NB4 (cell line): ENCODE measurements at regions not wholly inside any gene's neighbourhood (a gene's known extent, or its start where the extent isn't known, plus 50 kb on each side); places are given as distances from the start of the nearest gene placed in this dataset.

ENCODE experiments used
- DNase-seq: peaks from one replicate; pipeline ENCODE4 v3.0.0; 2010; ENCODE audit warnings: low read depth
- H3K4me3 ChIP-seq: one replicate; pipeline ENCODE4 v1.5.1; 2011; ENCODE audit warnings: mild to moderate bottlenecking, low read depth, low read length, moderate library complexity
- MAX ChIP-seq: IDR thresholded peaks from 2 replicates; pipeline ENCODE4 v1.6.1; 2011; ENCODE audit warnings: low read depth, low read length
- MYC ChIP-seq: IDR thresholded peaks from 2 replicates; pipeline ENCODE4 v1.6.1; 2011; ENCODE audit warnings: low read depth, low read length
- POLR2A ChIP-seq: IDR thresholded peaks from 2 replicates; pipeline ENCODE4 v1.6.1; 2011; ENCODE audit warnings: mild to moderate bottlenecking; ENCODE audit not compliant: insufficient read length; ENCODE audit errors: extremely low read depth
- TF ChIP-seq, protein P1 (sequence below): IDR thresholded peaks from one replicate; pipeline ENCODE4 v1.5.1; 2012; ENCODE audit warnings: low read depth, low read length

- TF ChIP-seq, protein P1, sequence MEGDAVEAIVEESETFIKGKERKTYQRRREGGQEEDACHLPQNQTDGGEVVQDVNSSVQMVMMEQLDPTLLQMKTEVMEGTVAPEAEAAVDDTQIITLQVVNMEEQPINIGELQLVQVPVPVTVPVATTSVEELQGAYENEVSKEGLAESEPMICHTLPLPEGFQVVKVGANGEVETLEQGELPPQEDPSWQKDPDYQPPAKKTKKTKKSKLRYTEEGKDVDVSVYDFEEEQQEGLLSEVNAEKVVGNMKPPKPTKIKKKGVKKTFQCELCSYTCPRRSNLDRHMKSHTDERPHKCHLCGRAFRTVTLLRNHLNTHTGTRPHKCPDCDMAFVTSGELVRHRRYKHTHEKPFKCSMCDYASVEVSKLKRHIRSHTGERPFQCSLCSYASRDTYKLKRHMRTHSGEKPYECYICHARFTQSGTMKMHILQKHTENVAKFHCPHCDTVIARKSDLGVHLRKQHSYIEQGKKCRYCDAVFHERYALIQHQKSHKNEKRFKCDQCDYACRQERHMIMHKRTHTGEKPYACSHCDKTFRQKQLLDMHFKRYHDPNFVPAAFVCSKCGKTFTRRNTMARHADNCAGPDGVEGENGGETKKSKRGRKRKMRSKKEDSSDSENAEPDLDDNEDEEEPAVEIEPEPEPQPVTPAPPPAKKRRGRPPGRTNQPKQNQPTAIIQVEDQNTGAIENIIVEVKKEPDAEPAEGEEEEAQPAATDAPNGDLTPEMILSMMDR: no peak
- TF ChIP-seq MAX: no peak
- TF ChIP-seq POLR2A: no peak
- TF ChIP-seq MYC: no peak
- no peak for DNase-seq
- no peak overlapping the region for H3K4me3 ChIP-seq
Observed at GRCh38 chr4:72901553-72901952, 168.0 kb downstream of the COX18 start.

- H3K4me3 ChIP-seq: no peak overlapping the region
- no peak for DNase-seq
- TF ChIP-seq MYC (no peak), MAX (no peak), POLR2A (no peak)
- TF ChIP-seq, protein P1: no peak
Observed at GRCh38 chr4:72900952-72901351, 168.6 kb downstream of the COX18 start.

DNA sequence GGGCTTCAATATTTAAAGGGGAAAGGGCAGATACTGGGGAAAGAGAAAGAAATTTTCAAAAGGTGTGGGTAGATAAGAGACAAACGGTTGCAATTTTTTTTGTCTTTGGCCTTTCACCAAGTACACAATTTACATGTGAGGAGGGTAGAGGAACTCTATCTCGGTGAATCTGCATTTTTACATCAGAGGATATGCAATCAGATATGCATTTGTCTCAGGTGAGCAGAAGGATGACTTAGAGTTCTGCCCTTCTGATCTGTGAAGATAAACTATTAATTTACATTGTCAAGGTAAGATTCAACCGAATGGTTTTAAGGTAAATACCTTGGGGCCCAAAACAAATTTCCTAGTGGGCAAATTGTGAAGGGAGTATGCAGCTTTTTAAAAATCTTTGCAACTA is 169.9 kb downstream of the COX18 start:
- TF ChIP-seq MAX (no peak), POLR2A (no peak), MYC (no peak)
- TF ChIP-seq, protein P1: no peak
- DNase-seq: no peak
- H3K4me3 ChIP-seq: no peak overlapping the region

DNA sequence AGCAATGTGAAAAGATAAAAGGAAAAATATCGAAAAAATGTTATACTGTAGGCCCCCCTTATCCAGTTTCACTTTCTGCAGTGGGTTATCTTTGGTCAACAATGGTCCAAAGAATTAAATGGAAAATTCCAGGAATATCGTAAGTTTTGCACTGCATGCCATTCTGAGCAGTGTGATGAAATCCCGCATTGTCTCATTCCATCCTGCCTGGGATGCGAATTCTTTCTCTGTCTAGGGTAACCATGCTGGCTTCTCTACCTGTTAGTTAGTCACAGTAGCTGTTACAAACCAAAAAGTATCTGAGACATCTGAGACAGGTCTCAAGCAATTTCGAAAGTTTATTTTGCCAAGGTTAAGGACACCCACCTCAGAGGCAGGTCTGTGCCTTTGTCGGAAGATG is 170.3 kb downstream of the COX18 start:
- DNase-seq: no peak
- no peak overlapping the region for H3K4me3 ChIP-seq

DNA sequence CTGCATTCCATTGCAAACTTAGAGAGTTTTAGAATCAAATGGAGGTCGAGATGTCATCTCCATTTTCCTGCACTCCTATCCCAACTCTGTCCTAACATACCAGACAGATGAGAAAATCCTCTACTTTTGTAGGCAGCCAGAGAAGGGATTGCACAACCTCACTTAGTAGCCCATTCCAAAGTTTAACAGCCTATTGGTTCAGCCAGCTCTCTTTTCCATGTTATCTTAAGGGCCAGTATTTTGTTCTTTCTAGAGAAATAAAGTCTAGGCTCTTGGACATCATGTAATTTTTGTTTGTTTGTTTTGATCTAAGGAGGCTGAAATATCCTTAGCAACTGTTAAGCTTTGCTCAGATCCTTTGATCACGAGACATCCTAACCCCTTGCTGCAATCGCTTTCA is 173.0 kb downstream of the COX18 start:
- TF ChIP-seq, protein P1: no peak
- TF ChIP-seq MYC: no peak
- TF ChIP-seq MAX: no peak
- TF ChIP-seq POLR2A: no peak
- no peak overlapping the region for H3K4me3 ChIP-seq
- no peak for DNase-seq

More for the DNA sequence above, 170.3 kb downstream of the COX18 start:
- no peak for TF ChIP-seq POLR2A
- TF ChIP-seq MYC: no peak
- no peak for TF ChIP-seq MAX
- TF ChIP-seq, protein P1: no peak

GRCh38 chr4:72895408-72895807 is 174.1 kb downstream of the COX18 start:
- TF ChIP-seq POLR2A (no peak), MYC (no peak), MAX (no peak)
- TF ChIP-seq, protein P1: no peak
- no peak overlapping the region for H3K4me3 ChIP-seq
- no peak for DNase-seq
